A673 (cell line): ENCODE measurements at regions not wholly inside any gene's neighbourhood (a gene's known extent, or its start where the extent isn't known, plus 50 kb on each side); places are given as distances from the start of the nearest gene placed in this dataset.

Experiments
- CTCF ChIP-seq: fragments of 300-800, 200-600 bp; sonication (generic); conservative IDR thresholded peaks from 2 replicates; pipeline ENCODE4 v1.5.1; 2017; ENCODE audit warnings: low read depth, mild to moderate bottlenecking, antibody characterized with exemption, low read length, moderate library complexity, mixed read lengths
- EZH2 ChIP-seq: fragments of 200-600 bp; sonication (generic); IDR thresholded peaks from 2 replicates; pipeline ENCODE4 v1.6.1; 2017; ENCODE audit warnings: borderline replicate concordance, low read depth, mild to moderate bottlenecking, mixed read lengths, antibody characterized with exemption, low read length; ENCODE audit not compliant: poor library complexity, severe bottlenecking

- TF ChIP-seq CTCF (no peak), EZH2 (no peak)
These were observed 1858.4 kb upstream of the PIK3C3 start for GRCh38 chr18:40096675-40097074.
